SK-N-SH (cell line): ENCODE measurements at regions not wholly inside any gene's neighbourhood (a gene's known extent, or its start where the extent isn't known, plus 50 kb on each side); places are given as distances from the start of the nearest gene placed in this dataset.

ENCODE experiments used
- CTCF ChIA-PET: fragments of 300-600, 350-600 bp; formaldehyde crosslinking; extraction: SDS; loops from one replicate; lab custom pipeline; 2021; lab: Yijun Ruan, JAX
- POLR2A ChIA-PET: fragments of 350-600 bp; sonication (Branson Sonifier 250); formaldehyde crosslinking; extraction: SDS; loops from one replicate; lab custom pipeline; 2020; ENCODE audit warnings: antibody characterized with exemption, inconsistent platforms; lab: Yijun Ruan, JAX
- DNase-seq: peaks from one replicate; pipeline ENCODE4 v3.0.0; 2012
- H2AFZ ChIP-seq: fragments of 200-600 bp; sonication (generic); 2 replicates; pipeline ENCODE4 v1.8.1; 2016; ENCODE audit warnings: antibody characterized with exemption, mild to moderate bottlenecking, low read depth
- H3F3A ChIP-seq: fragments of 200-600 bp; sonication (generic); replicated peaks from 2 replicates; pipeline ENCODE3; 2016; ENCODE audit warnings: antibody characterized with exemption, mild to moderate bottlenecking; ENCODE audit not compliant: insufficient read depth
- H3K27ac ChIP-seq, 2 experiments: fragments of 200-500 bp in 1 of 2; fragments of 200-600 bp in 1 of 2; sonication (Bioruptor generic) in 1 of 2; sonication (generic), shearing (Covaris generic) in 1 of 2; 2 replicates each; pipeline versions ENCODE4 v1.5.1 to v1.6.1; 2014 to 2016; ENCODE audit warnings: low read depth in 2 of 2, inconsistent platforms in 1 of 2, low read length in 1 of 2, mild to moderate bottlenecking in 1 of 2, mixed read lengths in 1 of 2
- H3K27me3 ChIP-seq: fragments of 200-600 bp; sonication (generic), shearing (Covaris generic); 2 replicates; pipeline ENCODE4 v1.6.1; 2016; ENCODE audit warnings: mixed run types; ENCODE audit not compliant: insufficient read depth
- H3K36me3 ChIP-seq, 2 experiments: fragments of 200-500 bp in 1 of 2; fragments of 200-600 bp in 1 of 2; sonication (Bioruptor generic) in 1 of 2; sonication (generic) in 1 of 2; replicated peaks in 1 of 2; 2 replicates each; pipeline versions ENCODE3 to v1.5.1; 2014 to 2016; ENCODE audit warnings: low read length in 1 of 2, mild to moderate bottlenecking in 1 of 2; ENCODE audit not compliant: insufficient read depth in 2 of 2, control insufficient read depth in 1 of 2
- H3K4me1 ChIP-seq, 2 experiments: fragments of 200-500 bp in 1 of 2; fragments of 200-600 bp in 1 of 2; sonication (Bioruptor generic) in 1 of 2; sonication (generic), shearing (Covaris generic) in 1 of 2; 2 replicates each; pipeline versions ENCODE4 v1.5.1 to v1.6.1; 2014 to 2016; ENCODE audit warnings: low read depth in 1 of 2, low read length in 1 of 2, mixed run types in 1 of 2; ENCODE audit not compliant: insufficient read depth in 2 of 2, control insufficient read depth in 1 of 2
- H3K4me2 ChIP-seq: fragments of 200-600 bp; sonication (generic), shearing (Covaris generic); 2 replicates; pipeline ENCODE4 v1.6.1; 2017; ENCODE audit warnings: mixed run types
- H3K4me3 ChIP-seq, 2 experiments: fragments of 200-500 bp in 1 of 2; fragments of 200-600 bp in 1 of 2; sonication (Bioruptor generic) in 1 of 2; sonication (generic), shearing (Covaris generic) in 1 of 2; 2 replicates each; pipeline versions ENCODE4 v1.5.1 to v1.8.1; 2014 to 2016; ENCODE audit warnings: low read depth in 2 of 2, inconsistent platforms in 1 of 2, low read length in 1 of 2, mild to moderate bottlenecking in 1 of 2, mixed read lengths in 1 of 2, moderate library complexity in 1 of 2
- H3K79me2 ChIP-seq: fragments of 200-600 bp; sonication (generic); 2 replicates; pipeline ENCODE4 v1.8.1; 2017; ENCODE audit warnings: mild to moderate bottlenecking; ENCODE audit not compliant: insufficient read depth
- H3K9ac ChIP-seq: fragments of 200-600 bp; sonication (generic); 2 replicates; pipeline ENCODE4 v1.6.1; 2017; ENCODE audit warnings: mixed run types
- H3K9me2 ChIP-seq: fragments of 200-600 bp; sonication (generic); 2 replicates; pipeline ENCODE4 v1.6.1; 2017; ENCODE audit warnings: mixed run types
- H3K9me3 ChIP-seq: fragments of 200-600 bp; sonication (generic); 2 replicates; pipeline ENCODE4 v1.6.1; 2017; ENCODE audit warnings: mixed run types, mild to moderate bottlenecking, moderate library complexity
- H4K20me1 ChIP-seq: fragments of 200-600 bp; sonication (generic); 2 replicates; pipeline ENCODE4 v1.6.1; 2017; ENCODE audit warnings: mild to moderate bottlenecking, mixed run types; ENCODE audit not compliant: insufficient read depth
- CHD2 ChIP-seq: fragments of 150-350 bp; IDR thresholded peaks from 2 replicates; pipeline ENCODE4 v1.6.1; 2018; ENCODE audit warnings: low read length; ENCODE audit not compliant: partially characterized antibody
- FOXJ3 ChIP-seq: sonication (generic); formaldehyde crosslinking; IDR thresholded peaks from 2 replicates; pipeline ENCODE4 v1.5.1; 2020; ENCODE audit warnings: mild to moderate bottlenecking, missing genetic modification reagents
- GABPA ChIP-seq: IDR thresholded peaks from 2 replicates; pipeline ENCODE4 v1.4.0; 2012; ENCODE audit warnings: low read depth, mild to moderate bottlenecking
- GATA2 ChIP-seq: sonication (generic); formaldehyde crosslinking; IDR thresholded peaks from 2 replicates; pipeline ENCODE4 v1.5.0; 2020; ENCODE audit warnings: mild to moderate bottlenecking, missing genetic modification reagents
- MXI1 ChIP-seq: IDR thresholded peaks from 2 replicates; pipeline ENCODE4 v1.6.1; 2012; ENCODE audit warnings: mild to moderate bottlenecking, low read depth, low read length, improper control_type of control experiment
- NFIC ChIP-seq: IDR thresholded peaks from 2 replicates; pipeline ENCODE4 v1.4.0; 2012; ENCODE audit warnings: borderline replicate concordance
- RAD21 ChIP-seq: IDR thresholded peaks from 2 replicates; pipeline ENCODE4 v1.6.1; 2012; ENCODE audit warnings: mild to moderate bottlenecking, low read length
- RCOR1 ChIP-seq: fragments of 150-350 bp; IDR thresholded peaks from 2 replicates; pipeline ENCODE4 v1.6.1; 2017; ENCODE audit warnings: antibody characterized with exemption, low read length
- SMC3 ChIP-seq: IDR thresholded peaks from 2 replicates; pipeline ENCODE4 v1.6.1; 2012; ENCODE audit warnings: low read depth, low read length, improper control_type of control experiment
- TAF1 ChIP-seq: IDR thresholded peaks from 2 replicates; pipeline ENCODE4 v1.6.1; 2012; ENCODE audit warnings: low read depth, mild to moderate bottlenecking, low read length, moderate library complexity, borderline replicate concordance
- USF1 ChIP-seq: IDR thresholded peaks from 2 replicates; pipeline ENCODE4 v1.4.0; 2012; ENCODE audit warnings: low read depth, borderline replicate concordance
- WGBS: methylation state at CpG from one replicate; pipeline ENCODE4 v1.1.6; 2017; ENCODE audit warnings: low lambda C conversion rate; 5-methylcytosine and 5-hydroxymethylcytosine counted together
- TF ChIP-seq, protein P1 (sequence below): fragments of 200-600 bp; sonication (generic); IDR thresholded peaks from 2 replicates; pipeline ENCODE4 v1.6.1; 2017; ENCODE audit warnings: antibody characterized with exemption, mild to moderate bottlenecking, moderate library complexity
- TF ChIP-seq, protein P2 (sequence below): fragments of 150-350 bp; IDR thresholded peaks from 2 replicates; pipeline ENCODE4 v1.6.1; 2017; ENCODE audit warnings: antibody characterized with exemption, low read length, low read depth, borderline replicate concordance

DNA sequence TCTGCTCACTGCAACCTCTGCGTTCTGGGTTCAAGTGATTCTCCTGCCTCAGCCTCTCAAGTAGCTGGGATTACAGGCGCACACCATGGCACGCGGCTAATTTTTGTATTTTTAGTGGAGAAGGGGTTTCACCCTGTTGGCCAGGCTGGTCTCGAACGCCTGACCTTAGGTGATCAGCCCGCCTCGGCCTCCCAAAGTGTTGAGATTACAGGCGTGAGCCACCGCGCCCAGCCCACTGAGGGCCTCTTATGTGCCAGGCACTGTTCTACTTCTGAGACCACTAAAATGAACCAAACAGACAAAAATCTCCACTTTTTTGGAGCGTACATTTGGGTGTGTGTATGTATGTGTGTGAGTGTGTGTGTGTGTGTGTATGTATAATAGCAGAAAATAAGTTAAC, 117.2 kb upstream of the H2AZ1 start (continued):
- TF ChIP-seq, protein P1, sequence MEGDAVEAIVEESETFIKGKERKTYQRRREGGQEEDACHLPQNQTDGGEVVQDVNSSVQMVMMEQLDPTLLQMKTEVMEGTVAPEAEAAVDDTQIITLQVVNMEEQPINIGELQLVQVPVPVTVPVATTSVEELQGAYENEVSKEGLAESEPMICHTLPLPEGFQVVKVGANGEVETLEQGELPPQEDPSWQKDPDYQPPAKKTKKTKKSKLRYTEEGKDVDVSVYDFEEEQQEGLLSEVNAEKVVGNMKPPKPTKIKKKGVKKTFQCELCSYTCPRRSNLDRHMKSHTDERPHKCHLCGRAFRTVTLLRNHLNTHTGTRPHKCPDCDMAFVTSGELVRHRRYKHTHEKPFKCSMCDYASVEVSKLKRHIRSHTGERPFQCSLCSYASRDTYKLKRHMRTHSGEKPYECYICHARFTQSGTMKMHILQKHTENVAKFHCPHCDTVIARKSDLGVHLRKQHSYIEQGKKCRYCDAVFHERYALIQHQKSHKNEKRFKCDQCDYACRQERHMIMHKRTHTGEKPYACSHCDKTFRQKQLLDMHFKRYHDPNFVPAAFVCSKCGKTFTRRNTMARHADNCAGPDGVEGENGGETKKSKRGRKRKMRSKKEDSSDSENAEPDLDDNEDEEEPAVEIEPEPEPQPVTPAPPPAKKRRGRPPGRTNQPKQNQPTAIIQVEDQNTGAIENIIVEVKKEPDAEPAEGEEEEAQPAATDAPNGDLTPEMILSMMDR: no peak
- no peak for TF ChIP-seq FOXJ3 (CRISPR knock-in tag)
- TF ChIP-seq TAF1: no peak
- TF ChIP-seq, protein P2, sequence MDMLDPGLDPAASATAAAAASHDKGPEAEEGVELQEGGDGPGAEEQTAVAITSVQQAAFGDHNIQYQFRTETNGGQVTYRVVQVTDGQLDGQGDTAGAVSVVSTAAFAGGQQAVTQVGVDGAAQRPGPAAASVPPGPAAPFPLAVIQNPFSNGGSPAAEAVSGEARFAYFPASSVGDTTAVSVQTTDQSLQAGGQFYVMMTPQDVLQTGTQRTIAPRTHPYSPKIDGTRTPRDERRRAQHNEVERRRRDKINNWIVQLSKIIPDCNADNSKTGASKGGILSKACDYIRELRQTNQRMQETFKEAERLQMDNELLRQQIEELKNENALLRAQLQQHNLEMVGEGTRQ: no peak
- TF ChIP-seq USF1: no peak
- no peak for TF ChIP-seq RCOR1
- no peak for TF ChIP-seq GABPA
- no peak for TF ChIP-seq MXI1
- no peak for TF ChIP-seq CHD2
- TF ChIP-seq SMC3: no peak
- TF ChIP-seq NFIC: no peak

- CTCF ChIA-PET: interaction anchor here (0.7 to 5.0 kb wide), 4 partner anchors 8 to 65 kb away, joined by 3 to 44 read pairs (median 4); no protein-coding TSS in a partner anchor
These were observed 113.3 kb upstream of the H2AZ1 start for GRCh38 chr4:100063355-100063754.

More at GRCh38 chr4:100063355-100063754, 113.3 kb upstream of the H2AZ1 start:
- H3K36me3 ChIP-seq: no peaks in the 10 kb centered on the region
- no peaks in the 10 kb centered on the region for H3K27me3 ChIP-seq
- DNase-seq: peak; percentile 16
- H3K9me3 ChIP-seq: no peaks in the 10 kb centered on the region
- no peak overlapping the region for H3K4me2 ChIP-seq
- WGBS: 3% methylated on average over 2 of the region's 2 CpGs
- no peak overlapping the region; a peak in 1 of 4 replicates for H3K27ac ChIP-seq
- TF ChIP-seq FOXJ3 (CRISPR knock-in tag) (no peak), GATA2 (CRISPR knock-in tag) (peak; percentile 63), SMC3 (peak; percentile 24; the same call in 1 of the 2 replicates), RAD21 (peak; percentile 62)
- TF ChIP-seq, protein P1: peak; percentile 50
- no peak overlapping the region for H3K9ac ChIP-seq
- H2AFZ ChIP-seq: peak overlapping the region; percentile 7
- no peaks in the 10 kb centered on the region for H3F3A ChIP-seq
- no peaks in the 10 kb centered on the region for H4K20me1 ChIP-seq
- no peak overlapping the region for H3K4me3 ChIP-seq
- no peaks in the 10 kb centered on the region for H3K79me2 ChIP-seq
- H3K9me2 ChIP-seq: no peaks in the 10 kb centered on the region
- POLR2A ChIA-PET: no interaction called here
- peaks cover 0 to 9% of the 10 kb centered on the region in 2 experiments; a peak in 3 of 4 replicates for H3K4me1 ChIP-seq
